ENCODE measurements at regions not wholly inside any gene's neighbourhood (a gene's known extent, or its start where the extent isn't known, plus 50 kb on each side); places are given as distances from the start of the nearest gene placed in this dataset.

DNA sequence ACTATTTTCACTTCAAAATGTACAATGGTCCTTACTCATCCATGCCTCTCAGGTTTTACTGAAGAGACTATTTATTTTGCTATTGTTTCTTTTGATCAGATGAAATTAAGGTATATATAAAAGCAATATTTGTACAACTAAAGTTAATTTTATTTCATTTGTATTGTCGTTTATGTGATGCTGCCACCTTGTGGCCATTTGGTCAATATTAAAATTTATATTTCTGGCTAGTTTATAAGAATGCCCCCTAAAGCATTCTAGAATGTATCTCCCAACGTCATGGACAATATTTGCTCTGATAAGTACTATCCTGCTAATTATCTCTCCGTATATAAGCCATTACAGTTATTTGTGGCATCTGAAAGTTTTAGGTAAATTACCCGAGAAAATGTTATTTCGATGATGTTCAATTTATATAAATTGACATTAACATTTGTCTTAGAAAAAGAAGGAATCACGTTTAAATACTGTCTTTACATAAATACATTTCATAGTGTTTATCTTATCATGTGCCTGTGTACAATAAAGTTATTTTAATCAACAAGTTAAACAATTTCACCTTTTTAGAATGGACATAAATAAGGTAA lies 680.0 kb downstream of the TAF11L14 start:
- Histone ChIP-seq H2BK5ac (ENCODE audit: low read depth, low read length, poor library complexity) (no peak overlapping the region), H3K27me3 (ENCODE audit: insufficient read depth, low read length) (no peaks in the 10 kb centered on the region), H3K79me2 (ENCODE audit: control insufficient read depth, insufficient read depth, low read length, poor library complexity) (no peaks in the 10 kb centered on the region), H2BK12ac (ENCODE audit: low read length) (no peak overlapping the region), H3K14ac (ENCODE audit: low read length) (no peak overlapping the region), H2AFZ (ENCODE audit: insufficient read depth, low read length, poor library complexity) (no peak overlapping the region), H3K4me1 (ENCODE audit: control insufficient read depth in 1 of 2, insufficient read depth in 2 of 2, low read length in 2 of 2) (no peaks in the 10 kb centered on the region), H3K36me3 (ENCODE audit: control insufficient read depth in 1 of 2, insufficient read depth in 2 of 2, low read length in 2 of 2) (no peaks in the 10 kb centered on the region), H3K9me3 (ENCODE audit: insufficient read depth, low read depth, low read length) (no peaks in the 10 kb centered on the region), H3K79me1 (ENCODE audit: low read length) (no peaks in the 10 kb centered on the region), H2BK120ac (ENCODE audit: insufficient read depth, low read length, poor library complexity) (no peak overlapping the region), H4K91ac (ENCODE audit: low read depth, low read length) (no peak overlapping the region), H3K27ac (ENCODE audit: low read depth, low read length) (no peak overlapping the region), H3K23ac (ENCODE audit: low read length) (no peak overlapping the region), H3K18ac (ENCODE audit: low read length) (no peak overlapping the region), H3K4me2 (ENCODE audit: low read length) (no peak overlapping the region), H4K8ac (ENCODE audit: low read depth, low read length) (no peak overlapping the region), H3K4me3 (ENCODE audit: low read depth, low read length) (no peak overlapping the region), H3K4ac (ENCODE audit: low read depth, low read length) (no peak overlapping the region), H3K9ac (ENCODE audit: low read length) (no peak overlapping the region), H2AK5ac (ENCODE audit: low read length) (no peak overlapping the region), H4K12ac (ENCODE audit: low read depth, low read length) (no peak overlapping the region)
- no CpG with 5 or more reads among the region's 6 CpGs for WGBS (ENCODE audit: extremely low coverage, insufficient coverage, insufficient read length)
- DNase-seq: peak; percentile 6 to 67

GRCh38 chr5:18321262-18321942 lies 687.1 kb downstream of the TAF11L14 start:
- H3K14ac ChIP-seq (ENCODE audit: low read length): no peak overlapping the region
- H3K27me3 ChIP-seq (ENCODE audit: insufficient read depth, low read length): no peaks in the 10 kb centered on the region
- H3K4me3 ChIP-seq (ENCODE audit: low read depth, low read length): no peak overlapping the region
- H3K4ac ChIP-seq (ENCODE audit: low read depth, low read length): no peak overlapping the region
- peaks cover 0 to 4% of the 10 kb centered on the region in 2 experiments for H3K4me1 ChIP-seq (ENCODE audit: control insufficient read depth in 1 of 2, insufficient read depth in 2 of 2, low read length in 2 of 2)
- no peak overlapping the region for H3K18ac ChIP-seq (ENCODE audit: low read length)
- no peak overlapping the region for H3K23ac ChIP-seq (ENCODE audit: low read length)
- no peak overlapping the region for H2BK12ac ChIP-seq (ENCODE audit: low read length)
- H3K79me2 ChIP-seq (ENCODE audit: control insufficient read depth, insufficient read depth, low read length, poor library complexity): no peaks in the 10 kb centered on the region
- no peaks in the 10 kb centered on the region for H3K36me3 ChIP-seq (ENCODE audit: control insufficient read depth in 1 of 2, insufficient read depth in 2 of 2, low read length in 2 of 2)
- H4K91ac ChIP-seq (ENCODE audit: low read depth, low read length): no peak overlapping the region
- peak overlapping the region; percentile 5 for H3K27ac ChIP-seq (ENCODE audit: low read depth, low read length)
- no peaks in the 10 kb centered on the region for H3K9me3 ChIP-seq (ENCODE audit: insufficient read depth, low read depth, low read length)
- no peak overlapping the region for H4K8ac ChIP-seq (ENCODE audit: low read depth, low read length)
- no peak overlapping the region for H3K9ac ChIP-seq (ENCODE audit: low read length)
- no peak overlapping the region for H2BK120ac ChIP-seq (ENCODE audit: insufficient read depth, low read length, poor library complexity)
- H2AFZ ChIP-seq (ENCODE audit: insufficient read depth, low read length, poor library complexity): no peak overlapping the region
- H2BK5ac ChIP-seq (ENCODE audit: low read depth, low read length, poor library complexity): no peak overlapping the region
- no peaks in the 10 kb centered on the region for H3K79me1 ChIP-seq (ENCODE audit: low read length)
- H2AK5ac ChIP-seq (ENCODE audit: low read length): no peak overlapping the region
- WGBS (ENCODE audit: extremely low coverage, insufficient coverage, insufficient read length): no CpG with 5 or more reads among the region's 5 CpGs
- no peak overlapping the region for H4K12ac ChIP-seq (ENCODE audit: low read depth, low read length)
- H3K4me2 ChIP-seq (ENCODE audit: low read length): no peak overlapping the region
- DNase-seq: peak; percentile 1 to 48

DNA sequence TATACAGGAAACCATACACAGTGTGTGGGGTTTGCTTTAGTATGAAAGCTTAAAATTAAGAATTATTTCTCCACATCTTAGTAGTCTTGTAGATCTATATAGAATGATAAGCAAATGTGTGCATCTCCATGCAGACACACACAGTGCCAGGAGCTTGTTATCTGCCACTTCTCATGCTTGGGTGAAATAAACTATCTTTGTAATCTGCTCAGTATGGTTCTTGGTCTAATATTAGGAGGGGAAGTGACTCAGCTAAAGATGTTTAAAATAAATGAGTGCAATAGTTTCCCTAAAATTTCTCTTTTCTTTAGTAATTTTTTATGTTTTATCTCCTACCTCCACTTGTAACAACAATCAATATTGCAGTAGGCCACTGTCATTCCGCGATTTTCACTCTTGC lies 689.6 kb downstream of the TAF11L14 start:
- H3K14ac ChIP-seq (ENCODE audit: low read length): no peak overlapping the region
- no peak overlapping the region for H3K4me2 ChIP-seq (ENCODE audit: low read length)
- H2BK12ac ChIP-seq (ENCODE audit: low read length): no peak overlapping the region
- no peaks in the 10 kb centered on the region for H3K79me1 ChIP-seq (ENCODE audit: low read length)
- H3K4me3 ChIP-seq (ENCODE audit: low read depth, low read length): no peak overlapping the region
- no peak overlapping the region for H4K12ac ChIP-seq (ENCODE audit: low read depth, low read length)
- H3K36me3 ChIP-seq (ENCODE audit: control insufficient read depth in 1 of 2, insufficient read depth in 2 of 2, low read length in 2 of 2): no peaks in the 10 kb centered on the region
- no peaks in the 10 kb centered on the region for H3K9me3 ChIP-seq (ENCODE audit: insufficient read depth, low read depth, low read length)
- H3K79me2 ChIP-seq (ENCODE audit: control insufficient read depth, insufficient read depth, low read length, poor library complexity): no peaks in the 10 kb centered on the region
- no peak overlapping the region for H3K23ac ChIP-seq (ENCODE audit: low read length)
- H2BK120ac ChIP-seq (ENCODE audit: insufficient read depth, low read length, poor library complexity): no peak overlapping the region
- no peak overlapping the region for H4K8ac ChIP-seq (ENCODE audit: low read depth, low read length)
- no peak for DNase-seq
- no peak overlapping the region for H3K18ac ChIP-seq (ENCODE audit: low read length)
- H3K9ac ChIP-seq (ENCODE audit: low read length): no peak overlapping the region
- H3K27me3 ChIP-seq (ENCODE audit: insufficient read depth, low read length): no peaks in the 10 kb centered on the region
- H3K27ac ChIP-seq (ENCODE audit: low read depth, low read length): no peak overlapping the region
- no CpG with 5 or more reads among the region's 2 CpGs for WGBS (ENCODE audit: extremely low coverage, insufficient coverage, insufficient read length)
- H2BK5ac ChIP-seq (ENCODE audit: low read depth, low read length, poor library complexity): no peak overlapping the region
- H2AK5ac ChIP-seq (ENCODE audit: low read length): no peak overlapping the region
- no peak overlapping the region for H2AFZ ChIP-seq (ENCODE audit: insufficient read depth, low read length, poor library complexity)
- no peak overlapping the region for H3K4ac ChIP-seq (ENCODE audit: low read depth, low read length)
- H4K91ac ChIP-seq (ENCODE audit: low read depth, low read length): no peak overlapping the region
- H3K4me1 ChIP-seq (ENCODE audit: control insufficient read depth in 1 of 2, insufficient read depth in 2 of 2, low read length in 2 of 2): peaks cover 0 to 4% of the 10 kb centered on the region in 2 experiments

GRCh38 chr5:18325431-18325830 lies 691.2 kb downstream of the TAF11L14 start:
- Histone ChIP-seq H3K36me3 (ENCODE audit: control insufficient read depth in 1 of 2, insufficient read depth in 2 of 2, low read length in 2 of 2) (no peaks in the 10 kb centered on the region), H2BK5ac (ENCODE audit: low read depth, low read length, poor library complexity) (no peak overlapping the region), H2AFZ (ENCODE audit: insufficient read depth, low read length, poor library complexity) (no peak overlapping the region), H4K8ac (ENCODE audit: low read depth, low read length) (no peak overlapping the region), H4K91ac (ENCODE audit: low read depth, low read length) (no peak overlapping the region), H3K23ac (ENCODE audit: low read length) (no peak overlapping the region), H3K4me1 (ENCODE audit: control insufficient read depth in 1 of 2, insufficient read depth in 2 of 2, low read length in 2 of 2) (peaks cover 0 to 4% of the 10 kb centered on the region in 2 experiments), H3K9ac (ENCODE audit: low read length) (no peak overlapping the region), H2BK120ac (ENCODE audit: insufficient read depth, low read length, poor library complexity) (no peak overlapping the region), H3K27me3 (ENCODE audit: insufficient read depth, low read length) (no peaks in the 10 kb centered on the region), H3K79me2 (ENCODE audit: control insufficient read depth, insufficient read depth, low read length, poor library complexity) (no peaks in the 10 kb centered on the region), H3K79me1 (ENCODE audit: low read length) (no peaks in the 10 kb centered on the region), H3K4me2 (ENCODE audit: low read length) (no peak overlapping the region), H2BK12ac (ENCODE audit: low read length) (no peak overlapping the region), H3K18ac (ENCODE audit: low read length) (no peak overlapping the region), H3K9me3 (ENCODE audit: insufficient read depth, low read depth, low read length) (no peaks in the 10 kb centered on the region), H3K27ac (ENCODE audit: low read depth, low read length) (no peak overlapping the region), H3K4ac (ENCODE audit: low read depth, low read length) (no peak overlapping the region), H3K4me3 (ENCODE audit: low read depth, low read length) (no peak overlapping the region), H4K12ac (ENCODE audit: low read depth, low read length) (no peak overlapping the region), H2AK5ac (ENCODE audit: low read length) (no peak overlapping the region), H3K14ac (ENCODE audit: low read length) (no peak overlapping the region)
- peak; percentile 83 to 93 for DNase-seq
- WGBS (ENCODE audit: extremely low coverage, insufficient coverage, insufficient read length): no CpG with 5 or more reads among the region's 3 CpGs

All from trophoblast cell (in vitro differentiated cells and primary cell).